HEK293 (cell line): ENCODE measurements at regions not wholly inside any gene's neighbourhood (a gene's known extent, or its start where the extent isn't known, plus 50 kb on each side); places are given as distances from the start of the nearest gene placed in this dataset.

Experiments used
- CTCF ChIA-PET: fragments of 350-600 bp; formaldehyde crosslinking; extraction: SDS; loops from one replicate; lab custom pipeline; 2021; ENCODE audit warnings: antibody characterized with exemption; lab: Yijun Ruan, JAX
- POLR2A ChIA-PET: fragments of 300-600 bp; formaldehyde crosslinking; extraction: SDS; loops from one replicate; lab custom pipeline; 2020; ENCODE audit warnings: antibody characterized with exemption, inconsistent platforms; lab: Yijun Ruan, JAX
- H3K27ac ChIP-seq: fragments of 200-500 bp; sonication (Bioruptor generic); 2 replicates; pipeline ENCODE4 v1.5.1; 2014; ENCODE audit warnings: low read depth, low read length, control low read depth, inconsistent platforms; ENCODE audit errors: extremely low read depth
- H3K36me3 ChIP-seq, 2 experiments: fragments of 200-500 bp in 1 of 2; sonication (Bioruptor generic) in 1 of 2; 1 replicate in 1 of 2; 2 replicates in 1 of 2; pipeline ENCODE4 v1.5.1; 2014 to 2017; ENCODE audit warnings: inconsistent platforms in 2 of 2, low read length in 2 of 2; ENCODE audit not compliant: control insufficient read depth in 2 of 2, insufficient read depth in 1 of 2
- H3K4me1 ChIP-seq: fragments of 200-500 bp; sonication (Bioruptor generic); 2 replicates; pipeline ENCODE4 v1.5.1; 2014; ENCODE audit warnings: mild to moderate bottlenecking, low read length, inconsistent platforms; ENCODE audit not compliant: control insufficient read depth, insufficient read depth
- H3K4me3 ChIP-seq: 2 replicates; pipeline ENCODE4 v1.5.1; 2011; ENCODE audit warnings: low read depth, mild to moderate bottlenecking, control low read depth, low read length, moderate library complexity
- H3K9me3 ChIP-seq: fragments of 200-500 bp; sonication (Bioruptor generic); 2 replicates; pipeline ENCODE4 v1.5.1; 2014; ENCODE audit warnings: low read depth, low read length, inconsistent platforms; ENCODE audit not compliant: control insufficient read depth, insufficient read depth
- EGR2 ChIP-seq: fragments of 450-650 bp; formaldehyde crosslinking; IDR thresholded peaks from 2 replicates; pipeline ENCODE4 v1.5.1; 2016; ENCODE audit warnings: low read depth, missing biosample characterization, missing genetic modification characterization
- SCRT2 ChIP-seq: fragments of 450-650 bp; formaldehyde crosslinking; IDR thresholded peaks from 2 replicates; pipeline ENCODE4 v1.5.1; 2016; ENCODE audit warnings: missing biosample characterization, missing genetic modification characterization
- ZBTB17 ChIP-seq: fragments of 450-650 bp; formaldehyde crosslinking; IDR thresholded peaks from 2 replicates; pipeline ENCODE4 v1.5.1; 2016; ENCODE audit warnings: missing biosample characterization, missing genetic modification characterization
- ZNF121 ChIP-seq: fragments of 450-650 bp; formaldehyde crosslinking; IDR thresholded peaks from 2 replicates; pipeline ENCODE4 v1.5.1; 2016; ENCODE audit warnings: missing biosample characterization, missing genetic modification characterization
- ZNF292 ChIP-seq: fragments of 450-650 bp; formaldehyde crosslinking; IDR thresholded peaks from 2 replicates; pipeline ENCODE4 v1.5.1; 2016; ENCODE audit warnings: low read depth, missing biosample characterization, missing genetic modification characterization, borderline replicate concordance
- ZNF324 ChIP-seq: fragments of 450-650 bp; formaldehyde crosslinking; IDR thresholded peaks from 2 replicates; pipeline ENCODE4 v1.5.1; 2016; ENCODE audit warnings: missing biosample characterization, missing genetic modification characterization
- ZNF335 ChIP-seq: fragments of 450-650 bp; formaldehyde crosslinking; conservative IDR thresholded peaks from 2 replicates; pipeline ENCODE4 v1.5.1; 2016; ENCODE audit warnings: missing biosample characterization, missing genetic modification characterization
- ZNF350 ChIP-seq: fragments of 450-650 bp; formaldehyde crosslinking; IDR thresholded peaks from 2 replicates; pipeline ENCODE4 v1.5.0; 2017; ENCODE audit warnings: missing biosample characterization, mild to moderate bottlenecking, missing genetic modification characterization
- ZNF366 ChIP-seq: fragments of 450-650 bp; formaldehyde crosslinking; conservative IDR thresholded peaks from 2 replicates; pipeline ENCODE4 v1.5.1; 2016; ENCODE audit warnings: missing biosample characterization, missing genetic modification characterization
- ZNF548 ChIP-seq: fragments of 450-650 bp; formaldehyde crosslinking; IDR thresholded peaks from 2 replicates; pipeline ENCODE4 v1.5.1; 2016; ENCODE audit warnings: missing biosample characterization, missing genetic modification characterization
- ZNF610 ChIP-seq: fragments of 450-650 bp; formaldehyde crosslinking; IDR thresholded peaks from 2 replicates; pipeline ENCODE4 v1.5.1; 2016; ENCODE audit warnings: missing biosample characterization, missing genetic modification characterization, borderline replicate concordance
- ZNF664 ChIP-seq: fragments of 450-650 bp; formaldehyde crosslinking; IDR thresholded peaks from 2 replicates; pipeline ENCODE4 v1.5.1; 2016; ENCODE audit warnings: missing biosample characterization, missing genetic modification characterization
- ZNF677 ChIP-seq: fragments of 450-650 bp; IDR thresholded peaks from 2 replicates; pipeline ENCODE4 v1.5.0; 2018; ENCODE audit warnings: missing biosample characterization, mild to moderate bottlenecking, missing genetic modification characterization, moderate library complexity
- ZNF768 ChIP-seq: fragments of 450-650 bp; formaldehyde crosslinking; IDR thresholded peaks from 2 replicates; pipeline ENCODE4 v1.5.1; 2018; ENCODE audit warnings: missing biosample characterization, mild to moderate bottlenecking, missing genetic modification characterization
- TF ChIP-seq, protein P1 (sequence below): fragments of 450-650 bp; formaldehyde crosslinking; IDR thresholded peaks from 2 replicates; pipeline ENCODE4 v1.5.1; 2016; ENCODE audit warnings: missing biosample characterization, missing genetic modification characterization
- TF ChIP-seq, protein P2 (sequence below): fragments of 450-650 bp; formaldehyde crosslinking; IDR thresholded peaks from 2 replicates; pipeline ENCODE4 v1.5.1; 2016; ENCODE audit warnings: missing biosample characterization, missing genetic modification characterization
- TF ChIP-seq, protein P3 (sequence below): fragments of 450-650 bp; formaldehyde crosslinking; IDR thresholded peaks from 2 replicates; pipeline ENCODE4 v1.5.1; 2016; ENCODE audit warnings: missing biosample characterization, missing genetic modification characterization
- TF ChIP-seq, protein P4 (sequence below): fragments of 450-650 bp; formaldehyde crosslinking; conservative IDR thresholded peaks from 2 replicates; pipeline ENCODE4 v1.5.1; 2016; ENCODE audit warnings: low read depth, missing biosample characterization, missing genetic modification characterization
- TF ChIP-seq, protein P5 (sequence below): fragments of 450-650 bp; formaldehyde crosslinking; IDR thresholded peaks from 2 replicates; pipeline ENCODE4 v1.5.1; 2016; ENCODE audit warnings: missing biosample characterization, missing genetic modification characterization
- TF ChIP-seq, protein P6 (sequence below): fragments of 450-650 bp; IDR thresholded peaks from 2 replicates; pipeline ENCODE4 v1.5.1; 2018; ENCODE audit warnings: missing biosample characterization, missing genetic modification characterization

DNA sequence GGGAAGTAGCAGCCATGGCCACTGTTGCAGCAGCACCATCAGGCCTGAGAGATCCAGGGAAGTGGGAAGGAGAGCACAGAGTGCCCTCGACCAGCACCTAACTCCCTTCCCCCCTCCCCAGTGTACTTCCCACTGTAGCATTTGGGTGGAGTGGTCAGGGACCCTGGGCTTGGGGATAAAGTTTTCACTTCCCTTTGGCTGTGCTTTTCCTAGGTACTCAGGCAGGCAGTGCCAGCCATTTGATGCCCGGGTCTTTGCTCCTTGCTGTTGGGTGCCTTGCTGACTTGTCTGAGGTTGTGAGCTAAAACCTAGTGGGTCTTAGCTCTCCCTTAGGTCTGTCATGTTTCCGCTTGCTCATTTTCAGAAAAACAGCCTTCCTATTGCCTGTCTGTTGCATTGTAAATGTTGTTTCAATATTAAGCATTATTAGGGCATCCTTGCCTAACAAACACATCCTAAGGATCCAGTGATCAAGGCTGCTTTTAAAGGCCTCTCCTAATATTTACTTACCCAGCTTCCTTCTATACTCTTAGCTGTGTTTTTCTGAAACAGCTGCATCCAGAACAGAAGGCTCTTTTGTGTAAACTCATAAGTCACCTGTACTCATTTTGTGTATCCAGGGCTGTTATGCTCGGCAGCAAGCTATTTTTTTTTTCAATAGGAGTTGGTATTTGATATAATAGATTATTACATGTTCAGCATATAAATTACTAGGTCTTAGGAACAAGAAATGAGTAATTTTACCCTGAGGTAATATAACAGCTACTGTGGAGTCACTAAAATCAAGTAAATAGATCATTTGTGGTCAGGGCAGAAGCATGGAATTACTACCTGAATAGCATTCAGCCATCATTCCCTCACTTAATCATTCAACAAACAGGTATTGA lies 418.6 kb upstream of the PROX1 start (continued):
- TF ChIP-seq, protein P1, sequence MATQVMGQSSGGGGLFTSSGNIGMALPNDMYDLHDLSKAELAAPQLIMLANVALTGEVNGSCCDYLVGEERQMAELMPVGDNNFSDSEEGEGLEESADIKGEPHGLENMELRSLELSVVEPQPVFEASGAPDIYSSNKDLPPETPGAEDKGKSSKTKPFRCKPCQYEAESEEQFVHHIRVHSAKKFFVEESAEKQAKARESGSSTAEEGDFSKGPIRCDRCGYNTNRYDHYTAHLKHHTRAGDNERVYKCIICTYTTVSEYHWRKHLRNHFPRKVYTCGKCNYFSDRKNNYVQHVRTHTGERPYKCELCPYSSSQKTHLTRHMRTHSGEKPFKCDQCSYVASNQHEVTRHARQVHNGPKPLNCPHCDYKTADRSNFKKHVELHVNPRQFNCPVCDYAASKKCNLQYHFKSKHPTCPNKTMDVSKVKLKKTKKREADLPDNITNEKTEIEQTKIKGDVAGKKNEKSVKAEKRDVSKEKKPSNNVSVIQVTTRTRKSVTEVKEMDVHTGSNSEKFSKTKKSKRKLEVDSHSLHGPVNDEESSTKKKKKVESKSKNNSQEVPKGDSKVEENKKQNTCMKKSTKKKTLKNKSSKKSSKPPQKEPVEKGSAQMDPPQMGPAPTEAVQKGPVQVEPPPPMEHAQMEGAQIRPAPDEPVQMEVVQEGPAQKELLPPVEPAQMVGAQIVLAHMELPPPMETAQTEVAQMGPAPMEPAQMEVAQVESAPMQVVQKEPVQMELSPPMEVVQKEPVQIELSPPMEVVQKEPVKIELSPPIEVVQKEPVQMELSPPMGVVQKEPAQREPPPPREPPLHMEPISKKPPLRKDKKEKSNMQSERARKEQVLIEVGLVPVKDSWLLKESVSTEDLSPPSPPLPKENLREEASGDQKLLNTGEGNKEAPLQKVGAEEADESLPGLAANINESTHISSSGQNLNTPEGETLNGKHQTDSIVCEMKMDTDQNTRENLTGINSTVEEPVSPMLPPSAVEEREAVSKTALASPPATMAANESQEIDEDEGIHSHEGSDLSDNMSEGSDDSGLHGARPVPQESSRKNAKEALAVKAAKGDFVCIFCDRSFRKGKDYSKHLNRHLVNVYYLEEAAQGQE: no peak
- TF ChIP-seq ZNF366 (tag by site-specific recombination) (no peak), ZNF610 (tag by site-specific recombination) (no peak), ZNF350 (no peak), SCRT2 (tag by site-specific recombination) (no peak), EGR2 (tag by site-specific recombination) (no peak)

DNA sequence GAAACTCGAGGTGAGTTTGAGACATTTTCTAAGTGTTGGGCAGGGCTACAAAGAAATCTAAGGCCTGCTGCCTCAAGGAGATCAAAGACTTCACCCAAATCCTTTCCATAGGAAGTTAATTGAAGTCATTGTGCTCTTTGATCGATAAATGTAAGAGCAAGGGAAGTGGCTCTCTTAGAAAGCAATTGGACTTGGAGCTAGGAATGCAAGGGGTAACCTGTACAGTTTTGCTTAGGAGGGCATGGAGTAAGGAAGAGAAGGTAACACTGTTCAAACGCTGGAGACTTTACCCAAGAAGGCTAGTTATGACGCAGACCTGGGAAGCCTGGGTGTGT lies 418.0 kb upstream of the PROX1 start:
- Histone ChIP-seq H3K27ac (no peak overlapping the region), H3K36me3 (no peaks in the 10 kb centered on the region), H3K4me1 (no peaks in the 10 kb centered on the region), H3K4me3 (no peak overlapping the region), H3K9me3 (no peaks in the 10 kb centered on the region)
- CTCF ChIA-PET: no interaction called here
- POLR2A ChIA-PET: no interaction called here
- TF ChIP-seq ZNF664 (tag by site-specific recombination): no peak
- TF ChIP-seq ZNF292 (tag by site-specific recombination): no peak
- no peak for TF ChIP-seq ZNF324 (tag by site-specific recombination)
- TF ChIP-seq ZBTB17: no peak
- no peak for TF ChIP-seq ZNF548 (tag by site-specific recombination)
- TF ChIP-seq, protein P2, sequence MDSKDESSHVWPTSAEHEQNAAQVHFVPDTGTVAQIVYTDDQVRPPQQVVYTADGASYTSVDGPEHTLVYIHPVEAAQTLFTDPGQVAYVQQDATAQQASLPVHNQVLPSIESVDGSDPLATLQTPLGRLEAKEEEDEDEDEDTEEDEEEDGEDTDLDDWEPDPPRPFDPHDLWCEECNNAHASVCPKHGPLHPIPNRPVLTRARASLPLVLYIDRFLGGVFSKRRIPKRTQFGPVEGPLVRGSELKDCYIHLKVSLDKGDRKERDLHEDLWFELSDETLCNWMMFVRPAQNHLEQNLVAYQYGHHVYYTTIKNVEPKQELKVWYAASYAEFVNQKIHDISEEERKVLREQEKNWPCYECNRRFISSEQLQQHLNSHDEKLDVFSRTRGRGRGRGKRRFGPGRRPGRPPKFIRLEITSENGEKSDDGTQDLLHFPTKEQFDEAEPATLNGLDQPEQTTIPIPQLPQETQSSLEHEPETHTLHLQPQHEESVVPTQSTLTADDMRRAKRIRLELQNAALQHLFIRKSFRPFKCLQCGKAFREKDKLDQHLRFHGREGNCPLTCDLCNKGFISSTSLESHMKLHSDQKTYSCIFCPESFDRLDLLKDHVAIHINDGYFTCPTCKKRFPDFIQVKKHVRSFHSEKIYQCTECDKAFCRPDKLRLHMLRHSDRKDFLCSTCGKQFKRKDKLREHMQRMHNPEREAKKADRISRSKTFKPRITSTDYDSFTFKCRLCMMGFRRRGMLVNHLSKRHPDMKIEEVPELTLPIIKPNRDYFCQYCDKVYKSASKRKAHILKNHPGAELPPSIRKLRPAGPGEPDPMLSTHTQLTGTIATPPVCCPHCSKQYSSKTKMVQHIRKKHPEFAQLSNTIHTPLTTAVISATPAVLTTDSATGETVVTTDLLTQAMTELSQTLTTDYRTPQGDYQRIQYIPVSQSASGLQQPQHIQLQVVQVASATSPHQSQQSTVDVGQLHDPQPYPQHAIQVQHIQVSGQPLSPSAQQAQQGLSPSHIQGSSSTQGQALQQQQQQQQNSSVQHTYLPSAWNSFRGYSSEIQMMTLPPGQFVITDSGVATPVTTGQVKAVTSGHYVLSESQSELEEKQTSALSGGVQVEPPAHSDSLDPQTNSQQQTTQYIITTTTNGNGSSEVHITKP: no peak
- no peak for TF ChIP-seq ZNF677
- TF ChIP-seq ZNF768 (tag by site-specific recombination): no peak
- no peak for TF ChIP-seq ZNF335 (tag by site-specific recombination)
- TF ChIP-seq, protein P3, sequence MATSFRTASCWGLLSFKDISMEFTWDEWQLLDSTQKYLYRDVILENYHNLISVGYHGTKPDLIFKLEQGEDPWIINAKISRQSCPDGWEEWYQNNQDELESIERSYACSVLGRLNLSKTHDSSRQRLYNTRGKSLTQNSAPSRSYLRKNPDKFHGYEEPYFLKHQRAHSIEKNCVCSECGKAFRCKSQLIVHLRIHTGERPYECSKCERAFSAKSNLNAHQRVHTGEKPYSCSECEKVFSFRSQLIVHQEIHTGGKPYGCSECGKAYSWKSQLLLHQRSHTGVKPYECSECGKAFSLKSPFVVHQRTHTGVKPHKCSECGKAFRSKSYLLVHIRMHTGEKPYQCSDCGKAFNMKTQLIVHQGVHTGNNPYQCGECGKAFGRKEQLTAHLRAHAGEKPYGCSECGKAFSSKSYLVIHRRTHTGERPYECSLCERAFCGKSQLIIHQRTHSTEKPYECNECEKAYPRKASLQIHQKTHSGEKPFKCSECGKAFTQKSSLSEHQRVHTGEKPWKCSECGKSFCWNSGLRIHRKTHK (tag by site-specific recombination): no peak
- TF ChIP-seq, protein P4, sequence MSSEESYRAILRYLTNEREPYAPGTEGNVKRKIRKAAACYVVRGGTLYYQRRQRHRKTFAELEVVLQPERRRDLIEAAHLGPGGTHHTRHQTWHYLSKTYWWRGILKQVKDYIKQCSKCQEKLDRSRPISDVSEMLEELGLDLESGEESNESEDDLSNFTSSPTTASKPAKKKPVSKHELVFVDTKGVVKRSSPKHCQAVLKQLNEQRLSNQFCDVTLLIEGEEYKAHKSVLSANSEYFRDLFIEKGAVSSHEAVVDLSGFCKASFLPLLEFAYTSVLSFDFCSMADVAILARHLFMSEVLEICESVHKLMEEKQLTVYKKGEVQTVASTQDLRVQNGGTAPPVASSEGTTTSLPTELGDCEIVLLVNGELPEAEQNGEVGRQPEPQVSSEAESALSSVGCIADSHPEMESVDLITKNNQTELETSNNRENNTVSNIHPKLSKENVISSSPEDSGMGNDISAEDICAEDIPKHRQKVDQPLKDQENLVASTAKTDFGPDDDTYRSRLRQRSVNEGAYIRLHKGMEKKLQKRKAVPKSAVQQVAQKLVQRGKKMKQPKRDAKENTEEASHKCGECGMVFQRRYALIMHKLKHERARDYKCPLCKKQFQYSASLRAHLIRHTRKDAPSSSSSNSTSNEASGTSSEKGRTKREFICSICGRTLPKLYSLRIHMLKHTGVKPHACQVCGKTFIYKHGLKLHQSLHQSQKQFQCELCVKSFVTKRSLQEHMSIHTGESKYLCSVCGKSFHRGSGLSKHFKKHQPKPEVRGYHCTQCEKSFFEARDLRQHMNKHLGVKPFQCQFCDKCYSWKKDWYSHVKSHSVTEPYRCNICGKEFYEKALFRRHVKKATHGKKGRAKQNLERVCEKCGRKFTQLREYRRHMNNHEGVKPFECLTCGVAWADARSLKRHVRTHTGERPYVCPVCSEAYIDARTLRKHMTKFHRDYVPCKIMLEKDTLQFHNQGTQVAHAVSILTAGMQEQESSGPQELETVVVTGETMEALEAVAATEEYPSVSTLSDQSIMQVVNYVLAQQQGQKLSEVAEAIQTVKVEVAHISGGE (tag by site-specific recombination): no peak
- no peak for TF ChIP-seq ZNF121 (tag by site-specific recombination)
- TF ChIP-seq, protein P5, sequence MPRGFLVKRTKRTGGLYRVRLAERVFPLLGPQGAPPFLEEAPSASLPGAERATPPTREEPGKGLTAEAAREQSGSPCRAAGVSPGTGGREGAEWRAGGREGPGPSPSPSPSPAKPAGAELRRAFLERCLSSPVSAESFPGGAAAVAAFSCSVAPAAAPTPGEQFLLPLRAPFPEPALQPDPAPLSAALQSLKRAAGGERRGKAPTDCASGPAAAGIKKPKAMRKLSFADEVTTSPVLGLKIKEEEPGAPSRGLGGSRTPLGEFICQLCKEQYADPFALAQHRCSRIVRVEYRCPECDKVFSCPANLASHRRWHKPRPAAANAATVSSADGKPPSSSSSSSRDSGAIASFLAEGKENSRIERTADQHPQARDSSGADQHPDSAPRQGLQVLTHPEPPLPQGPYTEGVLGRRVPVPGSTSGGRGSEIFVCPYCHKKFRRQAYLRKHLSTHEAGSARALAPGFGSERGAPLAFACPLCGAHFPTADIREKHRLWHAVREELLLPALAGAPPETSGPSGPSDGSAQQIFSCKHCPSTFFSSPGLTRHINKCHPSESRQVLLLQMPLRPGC (tag by site-specific recombination): no peak
- TF ChIP-seq, protein P6, sequence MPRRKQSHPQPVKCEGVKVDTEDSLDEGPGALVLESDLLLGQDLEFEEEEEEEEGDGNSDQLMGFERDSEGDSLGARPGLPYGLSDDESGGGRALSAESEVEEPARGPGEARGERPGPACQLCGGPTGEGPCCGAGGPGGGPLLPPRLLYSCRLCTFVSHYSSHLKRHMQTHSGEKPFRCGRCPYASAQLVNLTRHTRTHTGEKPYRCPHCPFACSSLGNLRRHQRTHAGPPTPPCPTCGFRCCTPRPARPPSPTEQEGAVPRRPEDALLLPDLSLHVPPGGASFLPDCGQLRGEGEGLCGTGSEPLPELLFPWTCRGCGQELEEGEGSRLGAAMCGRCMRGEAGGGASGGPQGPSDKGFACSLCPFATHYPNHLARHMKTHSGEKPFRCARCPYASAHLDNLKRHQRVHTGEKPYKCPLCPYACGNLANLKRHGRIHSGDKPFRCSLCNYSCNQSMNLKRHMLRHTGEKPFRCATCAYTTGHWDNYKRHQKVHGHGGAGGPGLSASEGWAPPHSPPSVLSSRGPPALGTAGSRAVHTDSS (tag by site-specific recombination): no peak
- TF ChIP-seq, all 188 proteins: peak for 0
